Smooth muscle cell (in vitro differentiated cells): ENCODE measurements at regions not wholly inside any gene's neighbourhood (a gene's known extent, or its start where the extent isn't known, plus 50 kb on each side); places are given as distances from the start of the nearest gene placed in this dataset.

Experiments
- DNase-seq: peaks from one replicate; lab custom pipeline; 2025; ENCODE audit not compliant: unreplicated experiment; lab: John Stamatoyannopoulos, UW
- H2AFZ ChIP-seq: fragments of 200-600 bp; sonication (generic); 2 replicates; pipeline ENCODE4 v1.6.0; 2016; ENCODE audit warnings: antibody characterized with exemption, low read depth, mild to moderate bottlenecking
- H3F3A ChIP-seq: fragments of 200-600 bp; sonication (generic); 2 replicates; pipeline ENCODE4 v1.6.0; 2017; ENCODE audit warnings: antibody characterized with exemption, low read depth
- H3K27ac ChIP-seq: fragments of 200-600 bp; sonication (generic); 2 replicates; pipeline ENCODE4 v1.5.1; 2016; ENCODE audit warnings: low read depth, mild to moderate bottlenecking
- H3K27me3 ChIP-seq: fragments of 200-600 bp; sonication (generic); 2 replicates; pipeline ENCODE4 v1.6.1; 2016; ENCODE audit warnings: low read depth, mild to moderate bottlenecking
- H3K36me3 ChIP-seq: fragments of 200-600 bp; sonication (generic); 2 replicates; pipeline ENCODE4 v1.5.1; 2016; ENCODE audit warnings: low read depth
- H3K4me1 ChIP-seq: fragments of 200-600 bp; sonication (generic); 2 replicates; pipeline ENCODE4 v1.5.1; 2016; ENCODE audit warnings: low read depth
- H3K4me2 ChIP-seq: fragments of 200-600 bp; sonication (generic); 2 replicates; pipeline ENCODE4 v1.6.0; 2016; ENCODE audit warnings: mild to moderate bottlenecking
- H3K4me3 ChIP-seq: fragments of 200-600 bp; sonication (generic); 2 replicates; pipeline ENCODE4 v1.5.1; 2016; ENCODE audit warnings: mild to moderate bottlenecking
- H3K79me2 ChIP-seq: fragments of 200-600 bp; sonication (generic); 2 replicates; pipeline ENCODE4 v1.6.0; 2016; ENCODE audit warnings: low read depth, mild to moderate bottlenecking
- H3K9ac ChIP-seq: fragments of 200-600 bp; sonication (generic); 2 replicates; pipeline ENCODE4 v1.6.0; 2016; ENCODE audit warnings: low read depth
- H3K9me3 ChIP-seq: fragments of 200-600 bp; sonication (generic); replicated peaks from 2 replicates; pipeline ENCODE4 v1.5.1; 2016; ENCODE audit warnings: low read depth
- H4K20me1 ChIP-seq: fragments of 200-600 bp; sonication (generic); 2 replicates; pipeline ENCODE4 v1.6.0; 2016; ENCODE audit warnings: low read depth
- CTCF ChIP-seq: fragments of 200-600 bp; sonication (generic); IDR thresholded peaks from 2 replicates; pipeline ENCODE4 v1.5.1; 2017; ENCODE audit warnings: borderline replicate concordance, mild to moderate bottlenecking, antibody characterized with exemption; ENCODE audit not compliant: insufficient read depth, poor library complexity, severe bottlenecking
- WGBS: methylation state at CpG from one replicate; pipeline ENCODE4 v1.1.7; 2016; ENCODE audit warnings: low lambda C conversion rate; 5-methylcytosine and 5-hydroxymethylcytosine counted together

DNA sequence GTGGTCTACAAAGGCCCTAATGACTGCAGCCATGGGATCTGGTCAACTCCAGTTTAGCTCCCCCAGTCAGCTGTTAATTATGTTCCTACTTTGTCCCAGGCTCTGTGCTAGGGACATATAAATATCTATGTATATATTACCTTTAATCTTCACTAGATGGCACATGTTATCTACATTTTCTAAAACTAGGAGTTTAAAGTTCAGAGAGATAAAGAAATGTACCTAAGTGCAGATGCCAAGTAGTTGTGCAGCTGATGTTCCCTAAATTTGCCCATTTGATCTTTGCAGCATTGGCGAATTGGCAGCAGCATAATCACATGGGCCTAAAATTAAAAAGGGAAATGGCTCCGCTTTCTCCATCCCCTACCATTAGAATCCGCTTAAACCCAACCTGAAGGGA, 541.1 kb downstream of the MED13L start:
- no peak overlapping the region for H2AFZ ChIP-seq
- 97% methylated on average over 3 of the region's 3 CpGs for WGBS
- no peaks in the 10 kb centered on the region for H3K4me1 ChIP-seq
- no peaks in the 10 kb centered on the region for H3K9me3 ChIP-seq
- no peak for DNase-seq
- no peaks in the 10 kb centered on the region for H3K27me3 ChIP-seq
- H3K36me3 ChIP-seq, result no peaks in the 10 kb centered on the region
- no peak overlapping the region for H3K9ac ChIP-seq
- no peak overlapping the region for H3K4me2 ChIP-seq
- H3K4me3 ChIP-seq, result no peak overlapping the region
- no peaks in the 10 kb centered on the region for H4K20me1 ChIP-seq
- H3F3A ChIP-seq, result no peaks in the 10 kb centered on the region
- no peak overlapping the region for H3K27ac ChIP-seq
- H3K79me2 ChIP-seq, result no peaks in the 10 kb centered on the region
- TF ChIP-seq CTCF, result no peak

DNA sequence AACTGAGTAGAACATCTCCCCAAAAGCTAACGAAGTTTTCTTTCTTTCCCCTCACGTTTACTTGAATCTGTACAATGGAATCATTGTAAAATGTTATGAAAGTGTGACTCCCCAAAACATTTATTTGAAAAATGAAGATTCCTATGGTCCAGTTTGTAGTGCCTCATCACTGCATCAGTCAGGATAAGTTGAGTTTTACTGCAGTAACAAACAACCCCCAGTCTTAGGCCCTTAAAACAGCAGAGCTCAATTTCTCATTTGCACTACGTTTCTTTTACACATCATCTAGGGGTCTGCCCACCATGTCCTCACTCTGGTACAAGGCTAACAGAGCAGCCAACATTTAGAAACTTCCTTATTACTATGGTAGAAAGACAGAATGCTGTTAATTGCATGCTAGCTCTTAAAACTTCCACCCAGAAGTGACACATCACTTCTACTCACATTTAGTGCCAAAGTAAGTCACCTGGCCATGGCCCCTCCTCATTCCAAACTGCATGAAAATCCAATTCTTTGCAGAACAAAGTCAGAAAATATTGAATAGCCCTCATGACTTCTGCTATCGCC, 546.4 kb downstream of the MED13L start:
- WGBS, result 81% methylated on average over 4 of the region's 4 CpGs
- Histone ChIP-seq H3K27ac (no peak overlapping the region), H3K27me3 (no peaks in the 10 kb centered on the region), H3K4me1 (no peaks in the 10 kb centered on the region), H2AFZ (no peak overlapping the region), H3K36me3 (no peaks in the 10 kb centered on the region), H3K4me2 (no peak overlapping the region), H3K4me3 (no peak overlapping the region), H3K79me2 (no peaks in the 10 kb centered on the region), H3K9me3 (no peaks in the 10 kb centered on the region), H4K20me1 (no peaks in the 10 kb centered on the region), H3F3A (no peaks in the 10 kb centered on the region), H3K9ac (no peak overlapping the region)
- DNase-seq, result no peak
- TF ChIP-seq CTCF, result no peak

- DNase-seq, result no peak
- Histone ChIP-seq H3K4me2 (peak overlapping the region; percentile 16), H3K9ac (no peak overlapping the region), H3K27me3 (no peaks in the 10 kb centered on the region), H3K4me1 (no peaks in the 10 kb centered on the region), H4K20me1 (no peaks in the 10 kb centered on the region), H3F3A (no peaks in the 10 kb centered on the region), H3K79me2 (no peaks in the 10 kb centered on the region), H3K36me3 (no peaks in the 10 kb centered on the region), H2AFZ (peak overlapping the region; percentile 2), H3K4me3 (no peak overlapping the region), H3K27ac (peak overlapping the region; percentile 78), H3K9me3 (no peaks in the 10 kb centered on the region)
- no peak for TF ChIP-seq CTCF
- 64% methylated on average over 5 of the region's 5 CpGs for WGBS
These were observed 550.8 kb downstream of the MED13L start for GRCh38 chr12:115726691-115727090.

DNA sequence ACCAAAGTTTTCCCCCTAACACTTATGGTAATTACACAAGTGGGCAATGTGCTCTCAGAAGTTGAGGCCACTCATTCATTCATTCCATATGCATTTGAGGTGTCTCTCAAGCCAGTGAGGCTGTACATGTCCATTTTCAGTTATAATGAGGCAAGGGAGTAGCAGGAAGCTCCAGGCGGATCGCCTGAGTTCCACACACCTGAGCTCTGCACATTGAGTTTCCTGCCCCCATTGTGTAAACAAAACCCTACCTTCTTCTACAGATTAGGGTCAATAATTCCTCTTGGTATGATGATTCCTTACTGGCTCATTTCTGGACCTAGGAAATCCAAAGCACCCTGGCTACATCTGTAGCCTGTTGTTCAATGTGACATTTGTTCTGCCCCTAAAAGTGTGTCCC, 555.3 kb downstream of the MED13L start:
- Histone ChIP-seq H3K4me3 (no peak overlapping the region), H3K27ac (no peak overlapping the region), H3K27me3 (no peaks in the 10 kb centered on the region), H3K36me3 (no peaks in the 10 kb centered on the region), H3F3A (no peaks in the 10 kb centered on the region), H3K4me1 (no peaks in the 10 kb centered on the region), H4K20me1 (no peaks in the 10 kb centered on the region), H3K79me2 (no peaks in the 10 kb centered on the region), H3K4me2 (no peak overlapping the region), H3K9ac (no peak overlapping the region), H3K9me3 (no peaks in the 10 kb centered on the region), H2AFZ (no peak overlapping the region)
- WGBS, result 91% methylated on average over 2 of the region's 2 CpGs
- TF ChIP-seq CTCF, result no peak
- no peak for DNase-seq
